ENCODE measurements at regions not wholly inside any gene's neighbourhood (a gene's known extent, or its start where the extent isn't known, plus 50 kb on each side); places are given as distances from the start of the nearest gene placed in this dataset.

- no peak for TF ChIP-seq FOXA1 (IDR thresholded peaks at IDR 0.05)
- TF ChIP-seq SP1 (IDR thresholded peaks at IDR 0.05), result no peak
- no peak for TF ChIP-seq FOXK2 (IDR thresholded peaks at IDR 0.05)
- TF ChIP-seq FOXM1 (IDR thresholded peaks at IDR 0.05; ENCODE audit: borderline replicate concordance), result no peak
- no peak for TF ChIP-seq NFRKB (IDR thresholded peaks at IDR 0.05)
- no peak for TF ChIP-seq SUZ12 (IDR thresholded peaks at IDR 0.05)
- TF ChIP-seq ARNT (IDR thresholded peaks at IDR 0.05), result no peak
- no peak for TF ChIP-seq TARDBP (IDR thresholded peaks at IDR 0.05)
- no peak for TF ChIP-seq BHLHE40 (IDR thresholded peaks at IDR 0.05; ENCODE audit: borderline replicate concordance)
- TF ChIP-seq ZNF384 (IDR thresholded peaks at IDR 0.05), result no peak
- TF ChIP-seq ELF4 (IDR thresholded peaks at IDR 0.05), result no peak
- TF ChIP-seq PKNOX1 (IDR thresholded peaks at IDR 0.05), result no peak
Measured at GRCh38 chr13:82898586-82898985, 983.7 kb downstream of the SLITRK1 start.
